Astrocyte of the spinal cord (primary cell): ENCODE measurements at regions not wholly inside any gene's neighbourhood (a gene's known extent, or its start where the extent isn't known, plus 50 kb on each side); places are given as distances from the start of the nearest gene placed in this dataset.

Source experiments
- DNase-seq: peaks from one replicate; pipeline ENCODE4 v3.0.0; 2011; ENCODE audit warnings: low read depth, low spot score
- H3K4me3 ChIP-seq: 2 replicates; pipeline ENCODE4 v1.5.1; 2011; ENCODE audit warnings: low read depth, mild to moderate bottlenecking, low read length, moderate library complexity
- in situ Hi-C: cut with HindIII; loops from 2 replicates; pipeline ENCODE4 v1.10.0; 2017; ENCODE audit warnings: low sequenced_read_pairs
- TF ChIP-seq, protein P1 (sequence below): IDR thresholded peaks from 2 replicates; pipeline ENCODE4 v1.5.1; 2012; ENCODE audit warnings: low read depth, mild to moderate bottlenecking, low read length, inconsistent platforms

DNA sequence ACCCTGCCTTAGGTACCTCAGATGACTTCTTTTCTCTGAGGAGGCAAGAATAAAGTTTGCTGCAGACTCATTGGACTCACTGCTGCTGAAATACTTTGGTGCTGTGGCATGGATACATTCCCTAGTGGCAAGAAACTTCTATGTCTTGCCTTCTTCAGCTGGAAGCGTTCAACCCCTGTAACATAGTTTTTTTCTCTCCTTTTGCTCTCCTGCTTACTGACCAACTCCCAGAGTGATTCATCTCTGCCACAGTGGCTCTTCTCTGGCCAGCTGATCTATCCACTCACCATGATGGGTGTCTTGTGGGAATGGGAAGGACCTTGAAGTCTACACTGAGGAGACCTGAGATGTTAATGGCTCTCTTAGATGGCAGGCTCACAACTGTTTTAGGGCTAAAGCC is 309.3 kb upstream of the LRRTM4 start:
- in situ Hi-C loops = no loop called here
- DNase-seq = no peak
- H3K4me3 ChIP-seq = no peak overlapping the region
- TF ChIP-seq, protein P1, sequence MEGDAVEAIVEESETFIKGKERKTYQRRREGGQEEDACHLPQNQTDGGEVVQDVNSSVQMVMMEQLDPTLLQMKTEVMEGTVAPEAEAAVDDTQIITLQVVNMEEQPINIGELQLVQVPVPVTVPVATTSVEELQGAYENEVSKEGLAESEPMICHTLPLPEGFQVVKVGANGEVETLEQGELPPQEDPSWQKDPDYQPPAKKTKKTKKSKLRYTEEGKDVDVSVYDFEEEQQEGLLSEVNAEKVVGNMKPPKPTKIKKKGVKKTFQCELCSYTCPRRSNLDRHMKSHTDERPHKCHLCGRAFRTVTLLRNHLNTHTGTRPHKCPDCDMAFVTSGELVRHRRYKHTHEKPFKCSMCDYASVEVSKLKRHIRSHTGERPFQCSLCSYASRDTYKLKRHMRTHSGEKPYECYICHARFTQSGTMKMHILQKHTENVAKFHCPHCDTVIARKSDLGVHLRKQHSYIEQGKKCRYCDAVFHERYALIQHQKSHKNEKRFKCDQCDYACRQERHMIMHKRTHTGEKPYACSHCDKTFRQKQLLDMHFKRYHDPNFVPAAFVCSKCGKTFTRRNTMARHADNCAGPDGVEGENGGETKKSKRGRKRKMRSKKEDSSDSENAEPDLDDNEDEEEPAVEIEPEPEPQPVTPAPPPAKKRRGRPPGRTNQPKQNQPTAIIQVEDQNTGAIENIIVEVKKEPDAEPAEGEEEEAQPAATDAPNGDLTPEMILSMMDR = no peak

- in situ Hi-C loops = no loop called here
- DNase-seq = no peak
- H3K4me3 ChIP-seq = no peak overlapping the region
- TF ChIP-seq, protein P1 = no peak
Observed at GRCh38 chr2:77831898-77832297, 309.7 kb upstream of the LRRTM4 start.

GRCh38 chr2:77834360-77835002 is 312.3 kb upstream of the LRRTM4 start:
- H3K4me3 ChIP-seq = no peak overlapping the region
- in situ Hi-C loops = no loop called here
- no peak for DNase-seq
- TF ChIP-seq, protein P1 = no peak

DNA sequence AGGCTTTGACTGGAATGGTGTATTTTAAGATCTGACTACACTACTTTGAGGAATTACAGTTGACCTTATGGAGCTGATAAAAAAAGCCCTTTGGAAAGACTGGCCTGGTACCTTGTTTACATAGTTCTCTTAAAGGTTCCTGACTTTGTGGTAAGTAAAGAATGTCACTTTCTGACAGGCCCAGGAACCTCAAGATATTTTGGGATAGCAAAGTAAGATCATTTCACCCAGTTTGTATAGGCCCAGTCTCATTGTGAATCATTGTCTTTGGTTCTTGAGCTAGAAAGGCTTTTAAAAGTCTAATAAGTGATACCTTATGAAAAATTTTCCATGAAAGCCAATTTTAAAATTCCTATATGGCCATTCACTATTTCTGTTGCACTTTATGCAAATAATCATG is 316.3 kb upstream of the LRRTM4 start:
- no peak for DNase-seq
- TF ChIP-seq, protein P1 = no peak
- H3K4me3 ChIP-seq = no peak overlapping the region
- in situ Hi-C loops = no loop called here

DNA sequence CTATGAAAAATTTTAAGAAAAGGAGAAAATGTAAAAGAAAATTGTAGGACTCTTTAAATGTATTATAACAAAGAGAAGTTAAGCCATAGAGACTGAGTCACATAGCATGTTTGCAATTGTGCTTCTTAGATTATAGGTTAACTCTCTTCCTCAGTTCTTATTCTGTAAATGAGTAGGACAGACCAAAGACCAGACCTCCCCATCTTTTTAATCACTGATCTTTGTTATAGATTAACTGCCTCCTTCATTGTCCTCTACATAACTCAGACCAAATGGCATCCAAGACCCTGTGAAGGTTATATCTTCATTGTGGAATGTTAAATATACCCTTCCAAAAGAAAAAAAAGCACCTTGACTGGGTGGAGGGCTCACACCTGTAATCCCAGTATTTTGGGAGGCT is 316.9 kb upstream of the LRRTM4 start:
- no peak for DNase-seq
- in situ Hi-C loops = no loop called here

DNA sequence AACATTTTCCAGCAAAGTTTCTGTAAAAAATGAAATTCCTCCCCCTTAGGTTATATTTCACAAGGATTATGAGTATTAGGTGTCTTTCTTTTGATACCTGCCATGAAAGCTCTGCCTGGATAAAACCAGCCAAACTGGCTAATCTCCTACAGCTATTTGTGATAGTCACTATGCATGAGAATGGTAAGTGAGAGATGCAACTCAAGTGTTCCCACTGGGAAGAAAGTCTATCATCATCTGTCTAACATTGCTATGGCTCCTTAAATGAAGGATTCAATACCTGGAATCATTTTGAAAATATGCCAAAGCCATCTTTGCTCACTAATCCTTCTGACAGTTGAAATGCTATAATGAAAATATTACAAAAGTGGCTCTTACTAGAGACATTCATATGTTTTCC is 339.9 kb upstream of the LRRTM4 start:
- TF ChIP-seq, protein P1 = no peak
- no peak for DNase-seq
- in situ Hi-C loops = no loop called here
- no peak overlapping the region for H3K4me3 ChIP-seq

More for the DNA sequence above, 316.9 kb upstream of the LRRTM4 start:
- no peak overlapping the region for H3K4me3 ChIP-seq
- TF ChIP-seq, protein P1 = no peak
